GM23338 (cell line): ENCODE measurements at regions not wholly inside any gene's neighbourhood (a gene's known extent, or its start where the extent isn't known, plus 50 kb on each side); places are given as distances from the start of the nearest gene placed in this dataset.

Source experiments
- ATAC-seq: fragments of 200-7000 bp; cut with Tn5 transposase; 3 replicates; pipeline ENCODE4 v1.9.1; 2020
- DNase-seq: peaks from one replicate; pipeline ENCODE4 v3.0.0-alpha.2; 2015; ENCODE audit warnings: low spot score
- H2AFZ ChIP-seq: fragments of 200-600 bp; sonication (generic); 2 replicates; pipeline ENCODE4 v1.8.0; 2016; ENCODE audit warnings: antibody characterized with exemption, mild to moderate bottlenecking, moderate library complexity
- H3F3A ChIP-seq: fragments of 200-600 bp; sonication (generic); replicated peaks from 2 replicates; pipeline ENCODE4 v1.8.0; 2017; ENCODE audit warnings: antibody characterized with exemption, mixed run types, low read depth
- H3K27ac ChIP-seq: fragments of 200-600 bp; sonication (generic); 2 replicates; pipeline ENCODE4 v1.6.1; 2016; ENCODE audit warnings: low read depth
- H3K27me3 ChIP-seq: fragments of 200-600 bp; sonication (generic); 2 replicates; pipeline ENCODE4 v1.8.0; 2016; ENCODE audit warnings: mild to moderate bottlenecking, mixed run types, moderate library complexity; ENCODE audit not compliant: insufficient read depth
- H3K36me3 ChIP-seq: fragments of 200-600 bp; sonication (generic); 2 replicates; pipeline ENCODE4 v1.8.0; 2016; ENCODE audit warnings: mild to moderate bottlenecking; ENCODE audit not compliant: insufficient read depth
- H3K4me1 ChIP-seq: fragments of 200-600 bp; sonication (generic); 2 replicates; pipeline ENCODE4 v1.8.0; 2016; ENCODE audit warnings: mild to moderate bottlenecking, moderate library complexity; ENCODE audit not compliant: insufficient read depth
- H3K4me2 ChIP-seq: fragments of 200-600 bp; sonication (generic); 2 replicates; pipeline ENCODE4 v1.7.1; 2017; ENCODE audit warnings: mixed run types
- H3K4me3 ChIP-seq: fragments of 200-600 bp; sonication (generic); 2 replicates; pipeline ENCODE4 v1.6.1; 2016; ENCODE audit warnings: mixed run types
- H3K79me2 ChIP-seq: fragments of 200-600 bp; sonication (generic); replicated peaks from 2 replicates; pipeline ENCODE4 v1.8.0; 2017; ENCODE audit warnings: mild to moderate bottlenecking; ENCODE audit not compliant: insufficient read depth
- H3K9me2 ChIP-seq: fragments of 200-600 bp; sonication (generic); 2 replicates; pipeline ENCODE4 v1.8.0; 2017; ENCODE audit not compliant: insufficient read depth
- H4K20me1 ChIP-seq: fragments of 200-600 bp; sonication (generic); replicated peaks from 2 replicates; pipeline ENCODE4 v1.8.0; 2017; ENCODE audit warnings: mild to moderate bottlenecking; ENCODE audit not compliant: insufficient read depth
- H3K27ac Mint-ChIP-seq: 2 replicates; pipeline ENCODE4 v1.8.0; 2020; ENCODE audit warnings: inconsistent platforms, mild to moderate bottlenecking, moderate library complexity, mixed read lengths
- H3K27me3 Mint-ChIP-seq: 3 replicates; pipeline ENCODE4 v1.8.0; 2022; ENCODE audit warnings: low read depth, mild to moderate bottlenecking, moderate library complexity, mixed read lengths, inconsistent platforms; ENCODE audit not compliant: insufficient read depth, poor library complexity
- H3K36me3 Mint-ChIP-seq: 3 replicates; pipeline ENCODE4 v1.8.0; 2021; ENCODE audit warnings: low read depth, mild to moderate bottlenecking, inconsistent platforms, moderate library complexity, mixed read lengths
- H3K4me1 Mint-ChIP-seq: 3 replicates; pipeline ENCODE4 v1.8.0; 2020; ENCODE audit warnings: mild to moderate bottlenecking, inconsistent platforms, mixed read lengths
- H3K4me3 Mint-ChIP-seq: 3 replicates; pipeline ENCODE4 v1.8.0; 2021; ENCODE audit warnings: moderate library complexity, mild to moderate bottlenecking, inconsistent platforms, mixed read lengths
- H3K9me3 Mint-ChIP-seq: 3 replicates; pipeline ENCODE4 v1.8.0; 2020; ENCODE audit warnings: moderate library complexity, mild to moderate bottlenecking, inconsistent platforms, mixed read lengths
- CREB1 ChIP-seq: fragments of 250-450 bp; sonication (Bioruptor Pico); IDR thresholded peaks from 2 replicates; pipeline ENCODE4 v1.5.0; 2020; ENCODE audit warnings: low read depth, mild to moderate bottlenecking, moderate library complexity
- CTCF ChIP-seq, 2 experiments: fragments of 200-600 bp in 1 of 2; sonication (generic) in 1 of 2; conservative IDR thresholded peaks; 2 replicates each; pipeline versions ENCODE4 v1.5.1 to v1.6.1; 2016 to 2017; ENCODE audit warnings: antibody characterized with exemption in 2 of 2, low read depth in 2 of 2, mild to moderate bottlenecking in 2 of 2, moderate library complexity in 1 of 2
- EZH2 ChIP-seq: fragments of 200-600 bp; sonication (generic); IDR thresholded peaks from one replicate; pipeline ENCODE4 v1.8.0; 2017; ENCODE audit warnings: antibody characterized with exemption, mild to moderate bottlenecking, low read depth; ENCODE audit not compliant: unreplicated experiment
- EZH2phosphoT487 ChIP-seq: fragments of 200-600 bp; sonication (generic); IDR thresholded peaks from one replicate; pipeline ENCODE4 v1.8.1; 2018; ENCODE audit warnings: antibody characterized with exemption; ENCODE audit not compliant: unreplicated experiment
- JUNB ChIP-seq: IDR thresholded peaks from one replicate; pipeline ENCODE4 v1.6.1; 2016; ENCODE audit warnings: antibody characterized with exemption; ENCODE audit not compliant: unreplicated experiment
- NANOG ChIP-seq: IDR thresholded peaks from 2 replicates; pipeline ENCODE4 v1.6.1; 2016; ENCODE audit warnings: antibody characterized with exemption, borderline replicate concordance
- POLR2AphosphoS5 ChIP-seq: IDR thresholded peaks from 2 replicates; pipeline ENCODE4 v1.6.1; 2016; ENCODE audit warnings: antibody characterized with exemption, low read depth
- STAT1 ChIP-seq: IDR thresholded peaks from one replicate; pipeline ENCODE4 v1.6.1; 2016; ENCODE audit warnings: antibody characterized with exemption; ENCODE audit not compliant: unreplicated experiment
- ZNF114 ChIP-seq: fragments of 250-450 bp; sonication (Bioruptor Pico); IDR thresholded peaks from 2 replicates; pipeline ENCODE4 v1.5.0; 2020; ENCODE audit warnings: mild to moderate bottlenecking, moderate library complexity
- ZNF331 ChIP-seq: fragments of 250-450 bp; sonication (Bioruptor Pico); IDR thresholded peaks from 2 replicates; pipeline ENCODE4 v1.5.0; 2020; ENCODE audit warnings: low read depth, mild to moderate bottlenecking, moderate library complexity
- TF ChIP-seq, protein P1 (sequence below): IDR thresholded peaks from 2 replicates; pipeline ENCODE4 v1.6.1; 2016; ENCODE audit warnings: antibody characterized with exemption
- TF ChIP-seq, protein P2 (sequence below): fragments of 250-450 bp; sonication (Bioruptor Pico); IDR thresholded peaks from 2 replicates; pipeline ENCODE4 v1.5.0; 2020; ENCODE audit warnings: mild to moderate bottlenecking, moderate library complexity
- TF ChIP-seq, protein P3 (sequence below): IDR thresholded peaks from one replicate; pipeline ENCODE4 v1.6.1; 2018; ENCODE audit warnings: antibody characterized with exemption; ENCODE audit not compliant: unreplicated experiment

DNA sequence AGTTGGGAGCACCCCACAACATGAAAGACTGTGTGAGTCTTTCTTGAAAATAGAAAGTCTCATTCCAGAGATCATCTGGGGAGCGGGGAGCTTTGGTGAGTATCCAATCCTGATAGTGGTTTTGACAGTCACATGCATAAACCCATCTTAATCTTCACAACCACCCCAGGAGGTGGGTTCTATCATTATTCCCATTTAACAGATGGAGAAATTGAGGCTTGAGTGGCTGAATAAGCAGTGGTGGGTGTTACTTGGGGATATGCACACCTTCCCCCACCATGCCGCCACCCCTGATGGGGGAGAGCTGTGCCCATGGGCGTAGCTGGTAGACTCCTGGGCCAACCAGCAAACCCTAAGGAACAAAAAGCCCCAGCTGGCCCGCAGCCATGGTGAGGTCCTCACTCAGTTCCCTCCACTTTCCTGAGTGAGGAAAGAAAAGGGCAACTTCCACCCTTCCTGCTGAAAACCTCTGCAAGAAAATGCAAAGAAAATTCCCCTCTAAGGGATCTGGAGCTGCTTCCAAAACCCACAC is 99.8 kb downstream of the SNX5 start:
- ATAC-seq: no peak
- Histone ChIP-seq H3K4me3 (no peak overlapping the region), H3K79me2 (no peaks in the 10 kb centered on the region), H3K9me2 (no peaks in the 10 kb centered on the region), H3K27ac (peak overlapping the region; percentile 67; the same call in 1 of the 2 replicates), H3F3A (no peaks in the 10 kb centered on the region; the same call in 1 of the 2 replicates), H2AFZ (no peak overlapping the region), H3K36me3 (no peaks in the 10 kb centered on the region), H3K4me2 (peak overlapping the region; percentile 31; the same call in 1 of the 2 replicates), H4K20me1 (no peaks in the 10 kb centered on the region), H3K27me3 (no peaks in the 10 kb centered on the region), H3K4me1 (peaks cover 59% of the 10 kb centered on the region)
- no peak for DNase-seq
- no peak for TF ChIP-seq NANOG
- TF ChIP-seq, protein P1, sequence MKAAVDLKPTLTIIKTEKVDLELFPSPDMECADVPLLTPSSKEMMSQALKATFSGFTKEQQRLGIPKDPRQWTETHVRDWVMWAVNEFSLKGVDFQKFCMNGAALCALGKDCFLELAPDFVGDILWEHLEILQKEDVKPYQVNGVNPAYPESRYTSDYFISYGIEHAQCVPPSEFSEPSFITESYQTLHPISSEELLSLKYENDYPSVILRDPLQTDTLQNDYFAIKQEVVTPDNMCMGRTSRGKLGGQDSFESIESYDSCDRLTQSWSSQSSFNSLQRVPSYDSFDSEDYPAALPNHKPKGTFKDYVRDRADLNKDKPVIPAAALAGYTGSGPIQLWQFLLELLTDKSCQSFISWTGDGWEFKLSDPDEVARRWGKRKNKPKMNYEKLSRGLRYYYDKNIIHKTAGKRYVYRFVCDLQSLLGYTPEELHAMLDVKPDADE: no peak
- no peak for TF ChIP-seq CREB1 (CRISPR knock-in tag)
- no peak for TF ChIP-seq EZH2phosphoT487
- TF ChIP-seq, protein P2, sequence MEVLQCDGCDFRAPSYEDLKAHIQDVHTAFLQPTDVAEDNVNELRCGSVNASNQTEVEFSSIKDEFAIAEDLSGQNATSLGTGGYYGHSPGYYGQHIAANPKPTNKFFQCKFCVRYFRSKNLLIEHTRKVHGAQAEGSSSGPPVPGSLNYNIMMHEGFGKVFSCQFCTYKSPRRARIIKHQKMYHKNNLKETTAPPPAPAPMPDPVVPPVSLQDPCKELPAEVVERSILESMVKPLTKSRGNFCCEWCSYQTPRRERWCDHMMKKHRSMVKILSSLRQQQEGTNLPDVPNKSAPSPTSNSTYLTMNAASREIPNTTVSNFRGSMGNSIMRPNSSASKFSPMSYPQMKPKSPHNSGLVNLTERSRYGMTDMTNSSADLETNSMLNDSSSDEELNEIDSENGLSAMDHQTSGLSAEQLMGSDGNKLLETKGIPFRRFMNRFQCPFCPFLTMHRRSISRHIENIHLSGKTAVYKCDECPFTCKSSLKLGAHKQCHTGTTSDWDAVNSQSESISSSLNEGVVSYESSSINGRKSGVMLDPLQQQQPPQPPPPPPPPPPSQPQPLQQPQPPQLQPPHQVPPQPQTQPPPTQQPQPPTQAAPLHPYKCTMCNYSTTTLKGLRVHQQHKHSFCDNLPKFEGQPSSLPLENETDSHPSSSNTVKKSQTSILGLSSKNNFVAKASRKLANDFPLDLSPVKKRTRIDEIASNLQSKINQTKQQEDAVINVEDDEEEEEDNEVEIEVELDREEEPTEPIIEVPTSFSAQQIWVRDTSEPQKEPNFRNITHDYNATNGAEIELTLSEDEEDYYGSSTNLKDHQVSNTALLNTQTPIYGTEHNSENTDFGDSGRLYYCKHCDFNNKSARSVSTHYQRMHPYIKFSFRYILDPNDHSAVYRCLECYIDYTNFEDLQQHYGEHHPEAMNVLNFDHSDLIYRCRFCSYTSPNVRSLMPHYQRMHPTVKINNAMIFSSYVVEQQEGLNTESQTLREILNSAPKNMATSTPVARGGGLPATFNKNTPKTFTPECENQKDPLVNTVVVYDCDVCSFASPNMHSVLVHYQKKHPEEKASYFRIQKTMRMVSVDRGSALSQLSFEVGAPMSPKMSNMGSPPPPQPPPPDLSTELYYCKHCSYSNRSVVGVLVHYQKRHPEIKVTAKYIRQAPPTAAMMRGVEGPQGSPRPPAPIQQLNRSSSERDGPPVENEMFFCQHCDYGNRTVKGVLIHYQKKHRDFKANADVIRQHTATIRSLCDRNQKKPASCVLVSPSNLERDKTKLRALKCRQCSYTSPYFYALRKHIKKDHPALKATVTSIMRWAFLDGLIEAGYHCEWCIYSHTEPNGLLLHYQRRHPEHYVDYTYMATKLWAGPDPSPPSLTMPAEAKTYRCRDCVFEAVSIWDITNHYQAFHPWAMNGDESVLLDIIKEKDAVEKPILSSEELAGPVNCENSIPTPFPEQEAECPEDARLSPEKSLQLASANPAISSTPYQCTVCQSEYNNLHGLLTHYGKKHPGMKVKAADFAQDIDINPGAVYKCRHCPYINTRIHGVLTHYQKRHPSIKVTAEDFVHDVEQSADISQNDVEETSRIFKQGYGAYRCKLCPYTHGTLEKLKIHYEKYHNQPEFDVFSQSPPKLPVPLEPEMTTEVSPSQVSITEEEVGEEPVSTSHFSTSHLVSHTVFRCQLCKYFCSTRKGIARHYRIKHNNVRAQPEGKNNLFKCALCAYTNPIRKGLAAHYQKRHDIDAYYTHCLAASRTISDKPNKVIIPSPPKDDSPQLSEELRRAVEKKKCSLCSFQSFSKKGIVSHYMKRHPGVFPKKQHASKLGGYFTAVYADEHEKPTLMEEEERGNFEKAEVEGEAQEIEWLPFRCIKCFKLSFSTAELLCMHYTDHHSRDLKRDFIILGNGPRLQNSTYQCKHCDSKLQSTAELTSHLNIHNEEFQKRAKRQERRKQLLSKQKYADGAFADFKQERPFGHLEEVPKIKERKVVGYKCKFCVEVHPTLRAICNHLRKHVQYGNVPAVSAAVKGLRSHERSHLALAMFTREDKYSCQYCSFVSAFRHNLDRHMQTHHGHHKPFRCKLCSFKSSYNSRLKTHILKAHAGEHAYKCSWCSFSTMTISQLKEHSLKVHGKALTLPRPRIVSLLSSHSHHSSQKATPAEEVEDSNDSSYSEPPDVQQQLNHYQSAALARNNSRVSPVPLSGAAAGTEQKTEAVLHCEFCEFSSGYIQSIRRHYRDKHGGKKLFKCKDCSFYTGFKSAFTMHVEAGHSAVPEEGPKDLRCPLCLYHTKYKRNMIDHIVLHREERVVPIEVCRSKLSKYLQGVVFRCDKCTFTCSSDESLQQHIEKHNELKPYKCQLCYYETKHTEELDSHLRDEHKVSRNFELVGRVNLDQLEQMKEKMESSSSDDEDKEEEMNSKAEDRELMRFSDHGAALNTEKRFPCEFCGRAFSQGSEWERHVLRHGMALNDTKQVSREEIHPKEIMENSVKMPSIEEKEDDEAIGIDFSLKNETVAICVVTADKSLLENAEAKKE: no peak
- TF ChIP-seq CTCF (conservative IDR thresholded peaks at IDR 0.05; ENCODE audit: low read depth in 2 of 2): no peak
- no peak for TF ChIP-seq STAT1
- no peak for TF ChIP-seq POLR2AphosphoS5
- TF ChIP-seq ZNF114 (CRISPR knock-in tag): no peak
- no peak for TF ChIP-seq JUNB
- TF ChIP-seq ZNF331 (CRISPR knock-in tag): no peak
- TF ChIP-seq, protein P3, sequence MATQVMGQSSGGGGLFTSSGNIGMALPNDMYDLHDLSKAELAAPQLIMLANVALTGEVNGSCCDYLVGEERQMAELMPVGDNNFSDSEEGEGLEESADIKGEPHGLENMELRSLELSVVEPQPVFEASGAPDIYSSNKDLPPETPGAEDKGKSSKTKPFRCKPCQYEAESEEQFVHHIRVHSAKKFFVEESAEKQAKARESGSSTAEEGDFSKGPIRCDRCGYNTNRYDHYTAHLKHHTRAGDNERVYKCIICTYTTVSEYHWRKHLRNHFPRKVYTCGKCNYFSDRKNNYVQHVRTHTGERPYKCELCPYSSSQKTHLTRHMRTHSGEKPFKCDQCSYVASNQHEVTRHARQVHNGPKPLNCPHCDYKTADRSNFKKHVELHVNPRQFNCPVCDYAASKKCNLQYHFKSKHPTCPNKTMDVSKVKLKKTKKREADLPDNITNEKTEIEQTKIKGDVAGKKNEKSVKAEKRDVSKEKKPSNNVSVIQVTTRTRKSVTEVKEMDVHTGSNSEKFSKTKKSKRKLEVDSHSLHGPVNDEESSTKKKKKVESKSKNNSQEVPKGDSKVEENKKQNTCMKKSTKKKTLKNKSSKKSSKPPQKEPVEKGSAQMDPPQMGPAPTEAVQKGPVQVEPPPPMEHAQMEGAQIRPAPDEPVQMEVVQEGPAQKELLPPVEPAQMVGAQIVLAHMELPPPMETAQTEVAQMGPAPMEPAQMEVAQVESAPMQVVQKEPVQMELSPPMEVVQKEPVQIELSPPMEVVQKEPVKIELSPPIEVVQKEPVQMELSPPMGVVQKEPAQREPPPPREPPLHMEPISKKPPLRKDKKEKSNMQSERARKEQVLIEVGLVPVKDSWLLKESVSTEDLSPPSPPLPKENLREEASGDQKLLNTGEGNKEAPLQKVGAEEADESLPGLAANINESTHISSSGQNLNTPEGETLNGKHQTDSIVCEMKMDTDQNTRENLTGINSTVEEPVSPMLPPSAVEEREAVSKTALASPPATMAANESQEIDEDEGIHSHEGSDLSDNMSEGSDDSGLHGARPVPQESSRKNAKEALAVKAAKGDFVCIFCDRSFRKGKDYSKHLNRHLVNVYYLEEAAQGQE: no peak
- no peak for TF ChIP-seq EZH2
- Mint-ChIP-seq H3K4me3 (no peak overlapping the region; the same call in 2 of the 3 replicates), H3K27ac (no peak overlapping the region; the same call in 1 of the 2 replicates), H3K4me1 (peaks cover 57% of the 10 kb centered on the region), H3K36me3 (no peaks in the 10 kb centered on the region), H3K9me3 (no peaks in the 10 kb centered on the region), H3K27me3 (peaks cover 8% of the 10 kb centered on the region)
